ENCODE measurements at regions not wholly inside any gene's neighbourhood (a gene's known extent, or its start where the extent isn't known, plus 50 kb on each side); places are given as distances from the start of the nearest gene placed in this dataset.

- no peak overlapping the region for H3K9ac ChIP-seq (replicated peaks in 1 of 4; ENCODE audit: extremely low read depth in 1 of 4, low read depth in 3 of 4, low read length in 3 of 4)
- ChIA-PET POLR2A (ENCODE audit: partially characterized antibody) (interaction anchor here (0.5 kb wide), 1 partner anchor 299 kb away, joined by 3 read pairs; no protein-coding TSS in a partner anchor), CTCF (ENCODE audit: partially characterized antibody) (interaction anchor here (1.4 to 3.4 kb wide), 3 partner anchors 10 to 173 kb away, joined by 3 to 19 read pairs (median 4); no protein-coding TSS in a partner anchor)
- H3K79me1 ChIP-seq (ENCODE audit: low read depth, low read length): no peaks in the 10 kb centered on the region
- H3K23ac ChIP-seq (ENCODE audit: insufficient read length): no peak overlapping the region
- no peak overlapping the region for H4K5ac ChIP-seq (ENCODE audit: insufficient read length, low read depth, low read length)
- H3K4me3 ChIP-seq (ENCODE audit: extremely low read depth in 1 of 4, insufficient read depth in 2 of 4, low read depth in 3 of 4, low read length in 4 of 4): no peak overlapping the region
- peaks cover 7% of the 10 kb centered on the region; the same call in 1 of the 2 replicates for H3K23me2 ChIP-seq (ENCODE audit: low read depth, low read length)
- H3K27ac ChIP-seq (ENCODE audit: low read depth, low read length): no peak overlapping the region
- no peak overlapping the region for H3K56ac ChIP-seq (replicated peaks; ENCODE audit: insufficient read length, low read depth, low read length)
- H3K4me1 ChIP-seq (replicated peaks in 1 of 4; ENCODE audit: control insufficient read depth in 3 of 4, insufficient read depth in 4 of 4, low read length in 3 of 4): peaks cover 0 to 3% (median 2%) of the 10 kb centered on the region in 4 experiments; a peak in 2 of 7 replicates
- H2BK5ac ChIP-seq (ENCODE audit: low read depth, low read length): no peak overlapping the region
- no peak for TF ChIP-seq NANOG (IDR thresholded peaks at IDR 0.05; ENCODE audit: insufficient read depth, low read depth, low read length, poor library complexity, severe bottlenecking)
- no peak for TF ChIP-seq CTBP2 (IDR thresholded peaks at IDR 0.05; ENCODE audit: borderline replicate concordance, insufficient read depth, insufficient read length, low read length)
- no peak for TF ChIP-seq EP300 (IDR thresholded peaks at IDR 0.05; ENCODE audit: borderline replicate concordance in 1 of 2, low read depth in 2 of 2, low read length in 2 of 2)
- no peak overlapping the region for H2BK20ac ChIP-seq (ENCODE audit: low read length)
- no peak overlapping the region for H4K91ac ChIP-seq (replicated peaks; ENCODE audit: insufficient read length, low read length)
- FAIRE-seq (no peak), DNase-seq (ENCODE audit: low read depth in 1 of 2, low spot score in 2 of 2) (no peak)
- no peak overlapping the region for H3K14ac ChIP-seq (ENCODE audit: insufficient read length)
- no peak overlapping the region for H3K4me2 ChIP-seq (ENCODE audit: insufficient read depth in 1 of 2, low read depth in 2 of 2, low read length in 2 of 2)
- H3K18ac ChIP-seq (ENCODE audit: extremely low read depth, low read length): no peak overlapping the region
- 95% methylated on average over 9 of the region's 9 CpGs; no CpG with 5 or more reads in 1 of the 2 experiments for WGBS, 2 experiments (ENCODE audit: extremely low coverage in 1 of 2, insufficient coverage in 1 of 2, insufficient read length in 1 of 2, insufficient replicate concordance in 2 of 2, low coverage in 1 of 2, low lambda C conversion rate in 2 of 2, missing lambda C conversion rate in 1 of 2)
- no peaks in the 10 kb centered on the region for H3K36me3 ChIP-seq (ENCODE audit: control insufficient read depth in 2 of 4, insufficient read depth in 4 of 4, low read length in 3 of 4)
- H3K79me2 ChIP-seq (ENCODE audit: control insufficient read depth in 1 of 2, insufficient read depth in 2 of 2, low read length in 2 of 2): no peaks in the 10 kb centered on the region
- no peak overlapping the region for H2BK120ac ChIP-seq (replicated peaks; ENCODE audit: low read depth, low read length)
- H3K4ac ChIP-seq (replicated peaks; ENCODE audit: insufficient read length, low read depth, low read length): no peak overlapping the region
- H2AFZ ChIP-seq (ENCODE audit: low read length): no peak overlapping the region
- no peak overlapping the region for H2BK12ac ChIP-seq (ENCODE audit: low read depth, low read length)
- H3K27me3 ChIP-seq (replicated peaks in 1 of 4; ENCODE audit: control insufficient read depth in 3 of 4, extremely low read depth in 1 of 4, insufficient read depth in 3 of 4, low read length in 3 of 4): no peaks in the 10 kb centered on the region
- H2AK5ac ChIP-seq (ENCODE audit: low read depth, low read length): no peak overlapping the region
- H2BK15ac ChIP-seq (ENCODE audit: low read length): no peak overlapping the region
- H4K8ac ChIP-seq (ENCODE audit: extremely low read depth, insufficient read depth, low read length): no peak overlapping the region
- H3K9me3 ChIP-seq (ENCODE audit: insufficient read depth in 2 of 2, low read depth in 1 of 2, low read length in 1 of 2): no peaks in the 10 kb centered on the region
- H4K20me1 ChIP-seq (replicated peaks in 1 of 2; ENCODE audit: control insufficient read depth in 1 of 2, insufficient read depth in 2 of 2, low read length in 2 of 2): peaks cover 0 to 2% of the 10 kb centered on the region in 2 experiments
Observed at GRCh38 chr1:22329148-22329515, 122.5 kb upstream of the ZBTB40 start.

Measured in H1 (cell line).